Heart left ventricle (tissue), 16 donors: ENCODE measurements at regions not wholly inside any gene's neighbourhood (a gene's known extent, or its start where the extent isn't known, plus 50 kb on each side); places are given as distances from the start of the nearest gene placed in this dataset.

Source experiments
- ATAC-seq, 4 donors: fragments of 200-7000 bp; cut with Tn5 transposase; one replicate each; pipeline ENCODE4 v1.9.1; 2020 to 2022; ENCODE audit warnings: moderate library complexity in 4 of 4, mild to moderate bottlenecking in 3 of 4, moderate number of reproducible peaks in 1 of 4
- DNase-seq, 5 donors: peaks; one replicate each; pipeline ENCODE4 v3.0.0-alpha.2; 2020
- H3K27ac ChIP-seq, 12 donors: fragments of 200-600 bp; sonication (generic) in 4 of 12; one replicate each; pipeline versions ENCODE4 v1.5.0 to v1.8.0; 2016 to 2022; ENCODE audit warnings: mild to moderate bottlenecking in 2 of 12
- H3K27me3 ChIP-seq, 9 donors: fragments of 200-600 bp; sonication (generic) in 2 of 9; one replicate each; pipeline versions ENCODE4 v1.5.1 to v1.8.0; 2016 to 2022; ENCODE audit warnings: mild to moderate bottlenecking in 3 of 9
- H3K36me3 ChIP-seq, 9 donors: fragments of 200-600 bp; sonication (generic) in 2 of 9; one replicate each; pipeline versions ENCODE4 v1.5.0 to v1.8.0; 2018 to 2022; ENCODE audit warnings: mild to moderate bottlenecking in 2 of 9
- H3K4me1 ChIP-seq, 12 donors: fragments of 200-600 bp; sonication (generic) in 4 of 12; one replicate each; pipeline versions ENCODE4 v1.5.0 to v1.8.0; 2016 to 2022; ENCODE audit warnings: mild to moderate bottlenecking in 3 of 12
- H3K4me3 ChIP-seq, 12 donors: fragments of 200-600 bp; sonication (generic) in 4 of 12; one replicate each; pipeline versions ENCODE4 v1.5.0 to v1.8.0; 2017 to 2022; ENCODE audit warnings: mild to moderate bottlenecking in 9 of 12, moderate library complexity in 4 of 12
- H3K9me3 ChIP-seq, 12 donors: fragments of 200-600 bp; sonication (generic) in 4 of 12; one replicate each; pipeline versions ENCODE4 v1.5.0 to v1.8.0; 2016 to 2022; ENCODE audit warnings: mild to moderate bottlenecking in 1 of 12
- CTCF ChIP-seq, 12 donors: fragments of 200-600 bp; sonication (generic) in 4 of 12; IDR thresholded peaks; one replicate each; pipeline versions ENCODE4 v1.5.0 to v1.8.0; 2018 to 2022; ENCODE audit warnings: antibody characterized with exemption in 12 of 12, mild to moderate bottlenecking in 5 of 12
- POLR2A ChIP-seq, 2 donors: fragments of 450-650 bp; IDR thresholded peaks; one replicate each; pipeline ENCODE4 v1.6.1; 2017; ENCODE audit warnings: antibody characterized with exemption in 2 of 2, mild to moderate bottlenecking in 2 of 2, moderate library complexity in 2 of 2
- WGBS, 4 donors: extraction: QIAGEN DNeasy Blood & Tissue Kit in 2 of 4; methylation state at CpG; one replicate each; pipeline versions ENCODE4 v1.1.5 to v1.1.7; 2013 to 2018; 5-methylcytosine and 5-hydroxymethylcytosine counted together
- intact Hi-C, 10 donors: fragments of 100-400 bp; cut with DNase I; formaldehyde crosslinking; loops; one replicate each; pipeline versions ENCODE4 v1.11.1 to v1.14.2; 2022
- donor health status: ischemic (EF 13 %, LVEDD 7.1; RV severe dilation, severe dysfunction).
- donor health status: healthy with polysubstance abuse.
- donor health status: DM: no; HTN: yes; CAD: no.
- donor health status: DM: no; HTN: no; CAD: no.
- donor health status: ischemic (EF 25% LVEDD 6.9; RV normal size, moderate dysfunction).
- donor health status: ischemic (EF 25% LVEDD 5.7; RV mildly dilated, moderate dysfunction).
- donor health status: healthy.
- donor health status: DM: yes; HTN: yes; CAD: no.
- donor health status: ischemic (EF 35%, LVEDD 5.7; RV mildly dilated, moderate dysfunction).
- donor health status: nonischemic (EF 11% LVEDD 7.7; RV severe dilation, severe dysfunction).
- donor health status: DM: yes; HTN: yes; CAD: no.
- donor health status: PGD.
- donor health status: ischemic (EF 29% LVEDD 5.4; RV normal size, mild dysfunction).
- donor health status: nonischemic (EF 23%, LVEDD 6.1; RV moderate dilation, normal function).

- no peaks in the 10 kb centered on the region for H3K36me3 ChIP-seq
- peaks cover 0 to 19% (median 4%) of the 10 kb centered on the region in 12 donors for H3K9me3 ChIP-seq
- ATAC-seq (no peak), DNase-seq (no peak)
- no peak overlapping the region for H3K27ac ChIP-seq
- TF ChIP-seq POLR2A (IDR thresholded peaks at IDR 0.05) (no peak), CTCF (IDR thresholded peaks at IDR 0.05) (no peak)
- H3K27me3 ChIP-seq: peaks cover 0 to 14% (median 0%) of the 10 kb centered on the region in 9 donors
- no peaks in the 10 kb centered on the region for H3K4me1 ChIP-seq
- intact Hi-C loops: no loop called here
- no peak overlapping the region for H3K4me3 ChIP-seq
Measured at GRCh38 chr9:78399153-78399552, 102.2 kb downstream of the PSAT1 start.

GRCh38 chr9:78400496-78400895 is 103.6 kb downstream of the PSAT1 start:
- intact Hi-C loops: loop anchor here in 1 of 10 donors (5.0 kb wide), 1 partner anchor 52 kb away; no protein-coding TSS in a partner anchor
- peaks cover 0 to 17% (median 0%) of the 10 kb centered on the region in 9 donors for H3K27me3 ChIP-seq
- no peak overlapping the region for H3K27ac ChIP-seq
- H3K4me3 ChIP-seq: no peak overlapping the region
- TF ChIP-seq POLR2A (IDR thresholded peaks at IDR 0.05) (no peak), CTCF (IDR thresholded peaks at IDR 0.05) (no peak)
- DNase-seq: no peak
- peaks cover 0 to 7% (median under 1%) of the 10 kb centered on the region in 12 donors for H3K9me3 ChIP-seq
- no peak for ATAC-seq
- no peaks in the 10 kb centered on the region for H3K36me3 ChIP-seq
- no peaks in the 10 kb centered on the region for H3K4me1 ChIP-seq

- no peaks in the 10 kb centered on the region for H3K9me3 ChIP-seq
- H3K4me3 ChIP-seq: no peak overlapping the region
- H3K36me3 ChIP-seq: no peaks in the 10 kb centered on the region
- H3K27me3 ChIP-seq: peaks cover 0 to 7% (median 0%) of the 10 kb centered on the region in 9 donors
- no peaks in the 10 kb centered on the region for H3K4me1 ChIP-seq
- intact Hi-C loops: no loop called here
- no peak for TF ChIP-seq POLR2A (IDR thresholded peaks at IDR 0.05)
- TF ChIP-seq CTCF (IDR thresholded peaks at IDR 0.05): no peak
- 83 to 92% (median 88%) methylated on average over 3 of the region's 3 CpGs for WGBS, 4 donors
- DNase-seq (no peak), ATAC-seq (no peak)
- no peak overlapping the region for H3K27ac ChIP-seq
Measured at GRCh38 chr9:78405461-78405860, 108.5 kb downstream of the PSAT1 start.

GRCh38 chr9:78406146-78406545 is 109.2 kb downstream of the PSAT1 start:
- H3K9me3 ChIP-seq: no peaks in the 10 kb centered on the region
- H3K36me3 ChIP-seq: no peaks in the 10 kb centered on the region
- H3K4me1 ChIP-seq: no peaks in the 10 kb centered on the region
- peaks cover 0 to 7% (median 0%) of the 10 kb centered on the region in 9 donors for H3K27me3 ChIP-seq
- DNase-seq: no peak
- H3K4me3 ChIP-seq: no peak overlapping the region
- H3K27ac ChIP-seq: no peak overlapping the region
- ATAC-seq: no peak
- intact Hi-C loops: no loop called here
- TF ChIP-seq CTCF (IDR thresholded peaks at IDR 0.05): no peak
- TF ChIP-seq POLR2A (IDR thresholded peaks at IDR 0.05): no peak
- WGBS, 4 donors: 76 to 89% (median 84%) methylated on average over 1 of the region's 1 CpG
